Adrenal gland (tissue), 9 donors: ENCODE measurements at regions not wholly inside any gene's neighbourhood (a gene's known extent, or its start where the extent isn't known, plus 50 kb on each side); places are given as distances from the start of the nearest gene placed in this dataset.

Experiments used
- DNase-seq, 7 donors: peaks; one replicate each; pipeline ENCODE4 v3.0.0-alpha.2; 2019 to 2020
- H3K27ac ChIP-seq, 5 donors: fragments of 200-600 bp; sonication (generic) in 4 of 5; 1 replicate in 3 of 5; 2 replicates in 2 of 5; pipeline versions ENCODE4 v1.5.1 to v1.8.0; 2016 to 2020; ENCODE audit warnings: mild to moderate bottlenecking in 1 of 5
- H3K27me3 ChIP-seq: fragments of 200-600 bp; 2 replicates; pipeline ENCODE4 v1.8.0; 2021
- H3K36me3 ChIP-seq, 2 donors: fragments of 200-600 bp; replicated peaks in 1 of 2; 1 replicate in 1 of 2; 2 replicates in 1 of 2; pipeline versions ENCODE4 v1.5.1 to v1.8.0; 2018 to 2022
- H3K4me1 ChIP-seq, 2 donors: fragments of 200-600 bp; replicated peaks in 1 of 2; 1 replicate in 1 of 2; 2 replicates in 1 of 2; pipeline versions ENCODE4 v1.5.1 to v1.8.0; 2018 to 2021
- H3K4me3 ChIP-seq, 4 donors: fragments of 200-600 bp; sonication (generic) in 3 of 4; one replicate each; pipeline ENCODE4 v1.5.1; 2016 to 2018
- H3K9me3 ChIP-seq, 3 donors: fragments of 200-600 bp; sonication (generic) in 1 of 3; replicated peaks in 1 of 3; 1 replicate in 2 of 3; 2 replicates in 1 of 3; pipeline versions ENCODE4 v1.5.1 to v1.8.0; 2016 to 2021
- CTCF ChIP-seq, 6 experiments: fragments of 450-650 bp in 4 of 6; fragments of 200-600 bp in 2 of 6; sonication (generic) in 1 of 6; IDR thresholded peaks; 1 replicate in 5 of 6; 2 replicates in 1 of 6; pipeline versions ENCODE4 v1.5.1 to v1.8.0; 2016 to 2021; ENCODE audit warnings: antibody characterized with exemption in 6 of 6, mild to moderate bottlenecking in 2 of 6, moderate library complexity in 1 of 6
- POLR2A ChIP-seq, 2 donors: fragments of 450-650 bp; IDR thresholded peaks; one replicate each; pipeline ENCODE4 v1.6.1; 2017; ENCODE audit warnings: antibody characterized with exemption in 2 of 2, mild to moderate bottlenecking in 2 of 2, moderate library complexity in 1 of 2
- WGBS, 4 donors: extraction: QIAGEN DNeasy Blood & Tissue Kit in 2 of 4; methylation state at CpG; one replicate each; pipeline versions ENCODE4 v1.1.5 to v1.1.7; 2013 to 2017; 5-methylcytosine and 5-hydroxymethylcytosine counted together
- intact Hi-C, 2 donors: fragments of 100-400 bp; cut with DNase I; formaldehyde crosslinking; loops; one replicate each; pipeline versions ENCODE4 v1.14.1 to v1.15.0; 2022 to 2023
- small RNA-seq, 2 donors: library from RNA; depleted of rRNA; stranded (forward); fragments of <200 nt; gene quantifications; one replicate each; pipeline ENCODE3, GENCODE V24; 2016
- donor health status: healthy with polysubstance abuse.
- donor health status: Bipolar disorder and iron deficiency.
- donor health status: DM: yes; HTN: yes; CAD: no.
- donor health status: DM: no; HTN: no; CAD: no.
- donor health status: DM: no; HTN: no; CAD: no.

- H3K27me3 ChIP-seq: no peaks in the 10 kb centered on the region
- TF ChIP-seq CTCF (IDR thresholded peaks at IDR 0.05) (no peak), POLR2A (IDR thresholded peaks at IDR 0.05) (no peak)
- intact Hi-C loops: no loop called here
- no peak overlapping the region for H3K4me3 ChIP-seq
- WGBS, 4 donors: 65 to 83% (median 72%) methylated on average over 2 to 4 of the region's 4 CpGs
- DNase-seq: no peak
- no peaks in the 10 kb centered on the region for H3K4me1 ChIP-seq
- no peak overlapping the region for H3K27ac ChIP-seq
- no peaks in the 10 kb centered on the region for H3K36me3 ChIP-seq
- H3K9me3 ChIP-seq: no peaks in the 10 kb centered on the region
Observed at GRCh38 chr6:159329081-159329480, 159.9 kb downstream of the FNDC1 start.

- Histone ChIP-seq H3K4me1 (no peaks in the 10 kb centered on the region), H3K9me3 (no peaks in the 10 kb centered on the region), H3K27me3 (no peaks in the 10 kb centered on the region), H3K4me3 (no peak overlapping the region), H3K27ac (no peak overlapping the region), H3K36me3 (no peaks in the 10 kb centered on the region)
- 81 to 91% (median 84%) methylated on average over 3 of the region's 3 CpGs for WGBS, 4 donors
- intact Hi-C loops: no loop called here
- no peak for TF ChIP-seq POLR2A (IDR thresholded peaks at IDR 0.05)
- DNase-seq: no peak
Observed at GRCh38 chr6:159328052-159328451, 158.9 kb downstream of the FNDC1 start.

GRCh38 chr6:159325476-159325875, 156.3 kb downstream of the FNDC1 start:
- WGBS, 4 donors: 76 to 88% (median 82%) methylated on average over 8 to 9 of the region's 9 CpGs
- Histone ChIP-seq H3K27me3 (no peaks in the 10 kb centered on the region), H3K4me1 (no peaks in the 10 kb centered on the region), H3K36me3 (no peaks in the 10 kb centered on the region), H3K9me3 (no peaks in the 10 kb centered on the region), H3K27ac (no peak overlapping the region), H3K4me3 (no peak overlapping the region)
- intact Hi-C loops: no loop called here
- DNase-seq: no peak
- TF ChIP-seq POLR2A (IDR thresholded peaks at IDR 0.05) (no peak), CTCF (IDR thresholded peaks at IDR 0.05) (no peak)

GRCh38 chr6:159324596-159324995, 155.4 kb downstream of the FNDC1 start:
- Histone ChIP-seq H3K4me1 (no peaks in the 10 kb centered on the region), H3K4me3 (no peak overlapping the region), H3K27me3 (no peaks in the 10 kb centered on the region), H3K27ac (no peak overlapping the region), H3K9me3 (no peaks in the 10 kb centered on the region), H3K36me3 (no peaks in the 10 kb centered on the region)
- intact Hi-C loops: no loop called here
- DNase-seq: no peak
- TF ChIP-seq POLR2A (IDR thresholded peaks at IDR 0.05) (no peak), CTCF (IDR thresholded peaks at IDR 0.05) (no peak)
- 89 to 98% (median 94%) methylated on average over 2 of the region's 2 CpGs for WGBS, 4 donors

Small RNA genes lying in the stretch of these regions (small RNA-seq; reads per million reads assigned to genes)
- gene AL078604.3: 0 reads per million in 2 donors
